CD4-positive, alpha-beta T cell treated with Interleukin-12 subunit alpha and Interleukin-12 subunit beta, for 1 hour (primary cell): ENCODE measurements at regions not wholly inside any gene's neighbourhood (a gene's known extent, or its start where the extent isn't known, plus 50 kb on each side); places are given as distances from the start of the nearest gene placed in this dataset.

Experiments
- DNase-seq: peaks from one replicate; pipeline ENCODE4 v3.0.0-alpha.2; 2020

- no peak for DNase-seq
Measured at GRCh38 chr6:92942549-92942948, 476.8 kb downstream of the EPHA7 start.

DNA sequence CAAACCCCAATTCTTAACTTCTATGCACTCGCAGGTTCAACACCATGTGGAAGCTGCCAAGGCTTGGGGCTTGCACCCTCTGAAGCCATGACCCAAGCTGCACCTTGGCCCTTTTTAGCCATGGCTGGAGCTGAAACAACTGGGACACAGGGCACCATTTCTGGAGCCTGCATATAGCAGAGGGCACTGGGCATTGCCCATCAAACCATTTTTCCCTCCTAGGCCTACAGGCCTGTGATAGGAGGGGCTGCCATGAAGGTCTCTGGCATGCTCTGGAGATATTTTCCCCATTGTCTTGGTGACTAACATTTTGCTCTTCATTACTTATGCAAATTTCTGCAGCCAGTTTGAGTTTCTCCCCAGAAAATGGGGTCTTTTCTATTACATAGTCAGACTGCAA lies 484.7 kb downstream of the EPHA7 start:
- DNase-seq, result no peak

DNA sequence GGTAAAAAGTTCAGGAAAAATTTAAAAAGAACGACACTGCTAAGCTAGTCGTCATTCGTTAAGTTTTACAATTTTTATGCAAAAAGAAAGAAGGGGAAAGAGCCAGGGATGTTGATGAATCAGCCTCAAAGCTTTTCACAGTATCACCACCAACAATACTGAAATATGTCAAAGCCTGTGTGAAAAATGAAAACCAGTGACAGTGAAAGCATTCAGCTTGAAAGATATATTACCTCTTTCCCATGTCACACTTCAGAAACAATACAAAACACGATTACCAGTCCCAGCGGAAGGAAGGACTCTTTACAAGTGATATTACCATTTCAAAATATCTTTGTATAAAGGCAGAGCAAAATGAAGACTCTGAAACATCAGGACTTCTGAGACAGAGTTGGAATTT lies 489.2 kb downstream of the EPHA7 start:
- no peak for DNase-seq

GRCh38 chr6:92922216-92922806 lies 497.0 kb downstream of the EPHA7 start:
- DNase-seq, result no peak

DNA sequence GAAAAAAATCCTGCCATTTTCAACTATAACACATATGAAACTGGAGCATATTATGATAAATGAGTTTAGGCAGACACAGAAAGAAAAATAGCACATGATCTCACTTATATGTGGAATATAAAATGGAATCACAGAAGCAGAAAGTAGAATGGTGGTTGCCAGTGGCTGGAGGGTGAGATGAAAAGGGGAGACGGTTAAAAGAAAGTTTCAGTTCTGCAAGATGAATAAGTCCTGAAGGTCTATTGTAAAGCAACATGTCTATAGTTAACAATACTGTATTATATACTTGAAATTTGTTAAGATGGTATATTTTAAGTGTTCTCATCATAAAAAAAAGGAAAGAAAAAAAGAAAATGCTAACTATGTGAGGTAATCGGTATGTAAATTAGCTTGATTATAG lies 503.9 kb downstream of the EPHA7 start:
- DNase-seq, result no peak

DNA sequence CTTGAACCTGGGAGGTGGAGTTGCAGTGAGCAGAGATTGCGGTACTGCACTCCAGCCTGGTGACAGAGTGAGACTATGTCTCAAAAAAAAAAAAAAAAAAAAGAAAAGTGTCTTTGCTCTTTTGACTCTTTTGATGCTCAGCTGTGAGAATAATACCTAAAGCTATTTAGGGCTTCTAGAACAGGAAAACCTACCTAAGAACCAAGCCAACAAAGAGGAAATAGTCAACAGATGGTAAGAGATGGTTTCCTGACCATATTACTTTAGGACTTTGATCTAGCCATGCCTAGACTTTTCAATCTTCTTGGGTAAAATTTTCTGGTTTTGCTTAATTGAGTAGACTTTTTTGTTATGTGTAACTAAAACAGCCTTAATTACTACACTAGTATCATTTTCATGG lies 508.1 kb downstream of the EPHA7 start:
- DNase-seq, result no peak

GRCh38 chr6:92910646-92911045 lies 508.7 kb downstream of the EPHA7 start:
- no peak for DNase-seq

- DNase-seq, result no peak
Measured at GRCh38 chr6:92906385-92906784, 513.0 kb downstream of the EPHA7 start.

GRCh38 chr6:92893741-92894140 lies 525.6 kb downstream of the EPHA7 start:
- no peak for DNase-seq

DNA sequence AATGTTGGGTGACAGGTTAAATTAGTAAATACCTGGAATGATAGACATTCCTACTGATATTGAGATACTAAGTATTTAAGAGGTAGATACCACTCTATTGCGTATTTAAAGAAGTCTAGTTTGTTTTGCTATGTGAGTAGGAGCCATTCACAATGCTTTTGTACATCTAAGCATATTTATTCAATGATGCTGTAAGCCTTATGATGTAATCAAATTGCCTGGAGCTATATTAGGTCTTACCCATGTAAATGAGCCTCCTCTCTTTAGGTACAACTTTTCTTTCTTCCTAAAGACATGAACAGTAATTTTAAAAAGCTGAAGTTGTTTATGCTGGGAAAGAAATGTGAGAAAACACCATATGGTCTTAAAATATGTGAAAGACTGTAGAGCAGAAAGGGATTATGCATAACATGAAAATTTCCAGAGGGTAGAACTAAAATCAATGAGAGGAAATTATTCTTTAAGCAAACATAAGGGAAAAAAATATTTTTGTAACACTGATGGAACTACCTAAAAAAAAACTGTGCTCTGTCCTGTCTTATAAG lies 526.7 kb downstream of the EPHA7 start:
- no peak for DNase-seq

DNA sequence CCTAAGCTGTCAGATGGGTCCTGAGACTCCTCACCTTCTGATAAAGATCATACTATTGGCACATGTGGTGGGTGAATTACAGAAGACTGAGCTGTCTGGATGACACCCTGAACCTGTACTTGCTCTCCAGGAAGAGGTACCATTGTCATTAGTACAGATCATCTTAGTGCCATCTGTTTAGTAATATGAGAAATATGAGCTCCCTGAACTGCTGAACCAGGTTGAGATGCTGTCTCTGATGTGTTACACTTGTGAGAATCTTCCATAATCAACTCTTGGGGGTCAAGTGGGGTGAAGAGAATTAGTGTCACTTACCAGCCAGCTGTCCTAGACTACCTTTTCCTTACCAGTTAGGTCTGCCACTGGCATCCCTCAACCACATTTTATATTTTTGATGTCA lies 531.0 kb downstream of the EPHA7 start:
- no peak for DNase-seq

- DNase-seq, result no peak
Measured at GRCh38 chr6:92887871-92888270, 531.5 kb downstream of the EPHA7 start.

DNA sequence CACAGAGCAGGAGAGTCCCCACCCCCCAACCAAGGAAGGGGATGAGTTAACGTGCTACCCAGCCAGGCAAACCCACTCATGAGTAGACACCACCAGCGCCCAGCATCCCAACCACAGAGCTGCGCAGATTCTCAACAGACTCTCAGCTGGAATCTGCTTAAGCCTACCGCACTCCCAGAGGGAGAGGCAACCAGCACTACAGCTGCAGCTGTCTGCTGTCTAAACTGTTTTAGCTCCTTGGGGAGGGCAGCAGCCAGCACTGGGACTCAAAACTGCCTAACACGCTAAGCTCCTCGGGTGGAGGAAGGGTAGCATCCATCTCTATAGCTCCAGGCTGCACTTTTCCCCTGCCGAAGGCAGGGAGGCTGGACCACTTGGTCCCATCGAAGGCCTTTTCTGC lies 539.8 kb downstream of the EPHA7 start:
- no peak for DNase-seq

- no peak for DNase-seq
Measured at GRCh38 chr6:92864966-92865555, 554.3 kb downstream of the EPHA7 start.

GRCh38 chr6:92849636-92850035 lies 569.7 kb downstream of the EPHA7 start:
- DNase-seq, result no peak

GRCh38 chr6:92848901-92849300 lies 570.5 kb downstream of the EPHA7 start:
- DNase-seq, result no peak

DNA sequence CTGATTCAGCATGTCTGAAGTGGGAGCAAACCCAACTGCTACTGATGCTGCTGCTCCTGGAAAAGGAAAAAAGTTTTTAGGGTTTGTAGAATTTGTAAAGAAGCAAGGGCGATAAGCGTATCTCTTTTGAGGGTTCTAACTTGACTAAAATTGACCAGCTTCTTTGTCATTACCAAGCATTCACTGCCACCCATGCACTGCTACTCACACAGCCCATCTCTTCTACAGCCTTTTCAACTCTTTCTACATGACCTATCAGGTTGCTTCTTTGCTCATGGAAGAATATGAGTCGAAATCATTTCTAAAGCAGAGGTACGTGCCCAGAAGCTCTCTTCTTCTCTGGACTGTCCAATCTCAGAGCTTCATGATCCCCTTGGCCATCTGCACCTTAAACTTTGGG lies 570.9 kb downstream of the EPHA7 start:
- no peak for DNase-seq

DNA sequence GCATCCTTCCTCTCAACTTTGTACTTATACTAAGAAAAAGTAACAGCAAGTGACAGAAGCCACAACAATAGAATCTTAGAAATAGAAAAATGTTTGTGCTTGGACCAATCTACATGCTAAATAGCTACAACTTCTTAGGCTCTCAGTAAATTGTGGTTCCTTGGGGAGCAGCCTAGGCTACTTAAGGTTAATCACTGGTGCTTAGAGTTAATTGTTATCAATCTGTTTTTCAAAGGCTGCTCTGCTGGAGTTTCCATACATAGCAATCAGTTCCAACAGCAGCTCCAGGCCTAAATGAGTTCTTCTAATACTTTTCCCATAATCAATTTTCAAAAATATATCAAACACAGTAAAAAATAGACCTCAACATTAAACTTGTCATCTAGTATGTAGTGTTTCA lies 571.4 kb downstream of the EPHA7 start:
- no peak for DNase-seq

GRCh38 chr6:92840246-92840930 lies 579.0 kb downstream of the EPHA7 start:
- no peak for DNase-seq

DNA sequence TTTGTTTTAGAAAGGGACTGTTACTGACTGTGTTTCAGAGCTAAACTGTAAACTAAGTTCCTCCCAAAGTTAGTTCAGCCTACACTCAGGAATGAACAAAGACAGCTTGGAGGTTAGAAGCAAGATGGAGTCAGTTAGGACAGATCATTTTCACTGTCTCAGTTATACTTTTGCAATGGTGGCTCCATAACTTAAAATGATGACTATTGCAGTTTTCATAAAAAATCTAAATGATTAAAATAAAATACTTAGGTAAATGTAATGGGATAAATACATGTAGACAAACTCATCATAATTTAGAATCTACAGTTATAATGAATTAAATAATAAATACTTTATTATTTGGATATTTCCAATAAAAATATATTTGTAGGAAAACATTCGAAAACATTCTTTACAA lies 590.6 kb downstream of the EPHA7 start:
- no peak for DNase-seq

- DNase-seq, result no peak
Measured at GRCh38 chr6:92827104-92827503, 592.3 kb downstream of the EPHA7 start.

DNA sequence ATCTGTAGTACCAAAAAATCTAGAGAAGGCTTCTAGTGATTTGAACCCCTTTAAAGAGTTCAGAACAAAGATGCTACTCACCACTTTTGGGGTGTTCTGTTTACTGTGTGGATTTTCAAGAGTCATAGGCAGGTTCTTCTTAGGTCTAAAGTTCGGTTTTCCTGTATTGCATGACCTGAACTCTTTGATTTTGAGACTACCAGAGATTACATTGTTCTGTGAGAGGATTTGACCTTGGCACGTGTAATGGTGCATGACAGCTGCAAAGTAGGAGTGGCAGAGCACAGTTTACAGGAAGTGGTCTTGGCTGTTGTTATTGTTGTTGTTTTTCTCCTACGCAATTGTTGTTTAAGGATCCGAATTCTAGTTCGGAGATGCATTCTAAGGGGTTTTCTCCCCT lies 592.7 kb downstream of the EPHA7 start:
- no peak for DNase-seq

DNA sequence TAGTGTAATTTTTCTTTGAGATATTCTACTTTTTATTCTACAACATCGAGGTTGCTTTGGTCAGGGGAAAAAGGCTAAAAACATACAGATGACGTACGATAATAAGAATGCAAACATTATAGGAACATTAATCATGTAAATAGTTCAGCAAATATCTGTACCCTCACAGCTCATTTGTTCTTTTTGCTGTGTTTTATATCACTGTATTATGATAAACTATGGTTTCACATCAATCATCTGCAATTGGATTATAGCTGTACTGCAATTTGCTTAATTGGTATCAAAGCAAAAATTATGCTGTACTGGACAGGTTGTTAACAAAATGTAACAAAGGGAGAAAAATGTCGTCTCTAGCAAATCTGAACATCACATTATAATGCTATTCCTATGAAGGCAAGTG lies 597.1 kb downstream of the EPHA7 start:
- no peak for DNase-seq

GRCh38 chr6:92820601-92821000 lies 598.8 kb downstream of the EPHA7 start:
- no peak for DNase-seq

- no peak for DNase-seq
Measured at GRCh38 chr6:92810913-92811312, 608.4 kb downstream of the EPHA7 start.
